Non-pigmented ciliary epithelial cell (primary cell): ENCODE measurements at regions not wholly inside any gene's neighbourhood (a gene's known extent, or its start where the extent isn't known, plus 50 kb on each side); places are given as distances from the start of the nearest gene placed in this dataset.

Experiments used
- DNase-seq: peaks from one replicate; pipeline ENCODE4 v3.0.0-alpha.2; 2010; ENCODE audit warnings: low read depth

- no peak for DNase-seq
Observed at GRCh38 chr7:46237466-46237865, 316.4 kb upstream of the IGFBP3 start.

- no peak for DNase-seq
Observed at GRCh38 chr7:46233585-46234329, 312.7 kb upstream of the IGFBP3 start.

GRCh38 chr7:46230990-46231305 is 309.9 kb upstream of the IGFBP3 start:
- no peak for DNase-seq

GRCh38 chr7:46230298-46230989 is 309.4 kb upstream of the IGFBP3 start:
- no peak for DNase-seq

GRCh38 chr7:46229409-46229808 is 308.3 kb upstream of the IGFBP3 start:
- peak; percentile 83 for DNase-seq

GRCh38 chr7:46226860-46227259 is 305.8 kb upstream of the IGFBP3 start:
- no peak for DNase-seq

GRCh38 chr7:46224363-46224762 is 303.3 kb upstream of the IGFBP3 start:
- DNase-seq = no peak

- DNase-seq = no peak
Observed at GRCh38 chr7:46220066-46220630, 299.1 kb upstream of the IGFBP3 start.

GRCh38 chr7:46218461-46219200 is 297.6 kb upstream of the IGFBP3 start:
- no peak for DNase-seq

- no peak for DNase-seq
Observed at GRCh38 chr7:46215987-46216567, 295.0 kb upstream of the IGFBP3 start.

- no peak for DNase-seq
Observed at GRCh38 chr7:46214526-46214925, 293.5 kb upstream of the IGFBP3 start.

GRCh38 chr7:46213154-46213537 is 292.1 kb upstream of the IGFBP3 start:
- no peak for DNase-seq

GRCh38 chr7:46212425-46213153 is 291.5 kb upstream of the IGFBP3 start:
- DNase-seq = no peak

- DNase-seq = no peak
Observed at GRCh38 chr7:46210467-46210866, 289.4 kb upstream of the IGFBP3 start.

GRCh38 chr7:46209611-46210388 is 288.7 kb upstream of the IGFBP3 start:
- DNase-seq = no peak

- DNase-seq = no peak
Observed at GRCh38 chr7:46208635-46209525, 287.8 kb upstream of the IGFBP3 start.

GRCh38 chr7:46207931-46208634 is 287.0 kb upstream of the IGFBP3 start:
- DNase-seq = no peak

GRCh38 chr7:46206476-46207060 is 285.5 kb upstream of the IGFBP3 start:
- no peak for DNase-seq

GRCh38 chr7:46205478-46205877 is 284.4 kb upstream of the IGFBP3 start:
- no peak for DNase-seq
